ENCODE measurements at regions not wholly inside any gene's neighbourhood (a gene's known extent, or its start where the extent isn't known, plus 50 kb on each side); places are given as distances from the start of the nearest gene placed in this dataset.
"Not testable (repeated sequence)": the region's sequence is repeated elsewhere in the genome, so short reads cannot be mapped to it uniquely, and the experiment has no call there.

GRCh38 chr2:111437288-111437990, 316.7 kb downstream of the BCL2L11 start:
- not testable (repeated sequence) for TF ChIP-seq CTCF, POLR2A (IDR thresholded peaks at IDR 0.05)
